ENCODE measurements at regions not wholly inside any gene's neighbourhood (a gene's known extent, or its start where the extent isn't known, plus 50 kb on each side); places are given as distances from the start of the nearest gene placed in this dataset.

- Histone ChIP-seq H3K36me3 (no peaks in the 10 kb centered on the region), H3K4me1 (no peaks in the 10 kb centered on the region), H3K4me3 (ENCODE audit: low read depth, low read length) (no peak overlapping the region), H3K27me3 (no peaks in the 10 kb centered on the region), H3K9me3 (no peaks in the 10 kb centered on the region)
- TF ChIP-seq CTCF (IDR thresholded peaks at IDR 0.05; ENCODE audit: low read depth, low read length): no peak
- DNase-seq: no peak
These were observed 507.3 kb upstream of the ROBO1 start for GRCh38 chr3:80275120-80275519.

GRCh38 chr3:80263260-80263659 is 495.5 kb upstream of the ROBO1 start:
- DNase-seq: no peak
- no peaks in the 10 kb centered on the region for H3K27me3 ChIP-seq

GRCh38 chr3:80261082-80261481 is 493.3 kb upstream of the ROBO1 start:
- Histone ChIP-seq H3K36me3 (no peaks in the 10 kb centered on the region), H3K4me1 (peaks cover 6% of the 10 kb centered on the region), H3K27me3 (no peaks in the 10 kb centered on the region), H3K9me3 (no peaks in the 10 kb centered on the region), H3K4me3 (ENCODE audit: low read depth, low read length) (no peak overlapping the region)
- no peak for TF ChIP-seq CTCF (IDR thresholded peaks at IDR 0.05; ENCODE audit: low read depth, low read length)
- DNase-seq: no peak

More at GRCh38 chr3:80263260-80263659, 495.5 kb upstream of the ROBO1 start:
- TF ChIP-seq CTCF (IDR thresholded peaks at IDR 0.05; ENCODE audit: low read depth, low read length): no peak
- H3K9me3 ChIP-seq: no peaks in the 10 kb centered on the region
- H3K36me3 ChIP-seq: no peaks in the 10 kb centered on the region
- H3K4me3 ChIP-seq (ENCODE audit: low read depth, low read length): no peak overlapping the region
- H3K4me1 ChIP-seq: peaks cover 6% of the 10 kb centered on the region

- Histone ChIP-seq H3K4me3 (ENCODE audit: low read depth, low read length) (no peak overlapping the region), H3K36me3 (no peaks in the 10 kb centered on the region), H3K27me3 (no peaks in the 10 kb centered on the region), H3K4me1 (peaks cover 6% of the 10 kb centered on the region), H3K9me3 (no peaks in the 10 kb centered on the region)
- DNase-seq: no peak
- no peak for TF ChIP-seq CTCF (IDR thresholded peaks at IDR 0.05; ENCODE audit: low read depth, low read length)
These were observed 491.9 kb upstream of the ROBO1 start for GRCh38 chr3:80259736-80260135.

GRCh38 chr3:80252113-80252512 is 484.3 kb upstream of the ROBO1 start:
- H3K9me3 ChIP-seq: no peaks in the 10 kb centered on the region; the same call in 1 of the 2 replicates
- H3K4me1 ChIP-seq: no peaks in the 10 kb centered on the region
- TF ChIP-seq CTCF (IDR thresholded peaks at IDR 0.05; ENCODE audit: low read depth, low read length): no peak
- no peaks in the 10 kb centered on the region for H3K27me3 ChIP-seq
- H3K36me3 ChIP-seq: no peaks in the 10 kb centered on the region
- H3K4me3 ChIP-seq (ENCODE audit: low read depth, low read length): no peak overlapping the region
- no peak for DNase-seq

GRCh38 chr3:80247766-80248165 is 480.0 kb upstream of the ROBO1 start:
- no peak overlapping the region for H3K4me3 ChIP-seq (ENCODE audit: low read depth, low read length)
- no peak for TF ChIP-seq CTCF (IDR thresholded peaks at IDR 0.05; ENCODE audit: low read depth, low read length)
- no peaks in the 10 kb centered on the region; the same call in 1 of the 2 replicates for H3K9me3 ChIP-seq

More at GRCh38 chr3:80247766-80248165, 480.0 kb upstream of the ROBO1 start:
- Histone ChIP-seq H3K27me3 (no peaks in the 10 kb centered on the region), H3K36me3 (no peaks in the 10 kb centered on the region), H3K4me1 (no peaks in the 10 kb centered on the region)
- DNase-seq: no peak

All from BE2C (cell line).